ENCODE measurements at regions not wholly inside any gene's neighbourhood (a gene's known extent, or its start where the extent isn't known, plus 50 kb on each side); places are given as distances from the start of the nearest gene placed in this dataset.

DNA sequence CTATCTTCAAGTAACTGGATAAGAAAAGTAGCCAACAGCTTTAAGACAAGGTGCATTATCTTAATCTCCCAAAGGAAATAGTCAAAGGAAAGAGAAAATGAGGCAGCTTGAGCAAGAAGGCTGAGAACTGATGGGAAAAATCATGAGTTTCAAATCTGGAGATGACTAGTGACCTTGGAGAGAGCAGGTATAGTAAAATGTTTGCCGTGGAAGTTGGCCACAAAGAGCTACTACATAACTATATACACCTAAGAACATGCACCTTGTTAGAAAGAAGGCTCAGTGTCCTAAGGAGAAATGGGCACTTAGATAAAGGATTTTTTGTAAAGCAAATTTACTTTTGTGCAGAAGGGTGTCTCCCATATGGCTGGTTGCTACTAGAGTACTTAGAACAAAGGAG, 80.8 kb upstream of the FSHB start:
- Histone ChIP-seq H3K27ac (no peak overlapping the region), H3K79me2 (no peaks in the 10 kb centered on the region), H3K9me3 (ENCODE audit: control insufficient read depth, low read length) (no peaks in the 10 kb centered on the region), H3K4me3 (ENCODE audit: low read depth, low read length) (no peak overlapping the region), H2AFZ (no peak overlapping the region), H3K4me2 (ENCODE audit: low read length) (no peak overlapping the region), H3K4me1 (no peaks in the 10 kb centered on the region), H3K9ac (no peak overlapping the region), H3K36me3 (ENCODE audit: control insufficient read depth, insufficient read depth, low read length) (no peaks in the 10 kb centered on the region), H3K27me3 (ENCODE audit: control insufficient read depth, insufficient read depth, low read length) (no peaks in the 10 kb centered on the region)
- TF ChIP-seq, protein P1, sequence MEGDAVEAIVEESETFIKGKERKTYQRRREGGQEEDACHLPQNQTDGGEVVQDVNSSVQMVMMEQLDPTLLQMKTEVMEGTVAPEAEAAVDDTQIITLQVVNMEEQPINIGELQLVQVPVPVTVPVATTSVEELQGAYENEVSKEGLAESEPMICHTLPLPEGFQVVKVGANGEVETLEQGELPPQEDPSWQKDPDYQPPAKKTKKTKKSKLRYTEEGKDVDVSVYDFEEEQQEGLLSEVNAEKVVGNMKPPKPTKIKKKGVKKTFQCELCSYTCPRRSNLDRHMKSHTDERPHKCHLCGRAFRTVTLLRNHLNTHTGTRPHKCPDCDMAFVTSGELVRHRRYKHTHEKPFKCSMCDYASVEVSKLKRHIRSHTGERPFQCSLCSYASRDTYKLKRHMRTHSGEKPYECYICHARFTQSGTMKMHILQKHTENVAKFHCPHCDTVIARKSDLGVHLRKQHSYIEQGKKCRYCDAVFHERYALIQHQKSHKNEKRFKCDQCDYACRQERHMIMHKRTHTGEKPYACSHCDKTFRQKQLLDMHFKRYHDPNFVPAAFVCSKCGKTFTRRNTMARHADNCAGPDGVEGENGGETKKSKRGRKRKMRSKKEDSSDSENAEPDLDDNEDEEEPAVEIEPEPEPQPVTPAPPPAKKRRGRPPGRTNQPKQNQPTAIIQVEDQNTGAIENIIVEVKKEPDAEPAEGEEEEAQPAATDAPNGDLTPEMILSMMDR (IDR thresholded peaks at IDR 0.05) = no peak

DNA sequence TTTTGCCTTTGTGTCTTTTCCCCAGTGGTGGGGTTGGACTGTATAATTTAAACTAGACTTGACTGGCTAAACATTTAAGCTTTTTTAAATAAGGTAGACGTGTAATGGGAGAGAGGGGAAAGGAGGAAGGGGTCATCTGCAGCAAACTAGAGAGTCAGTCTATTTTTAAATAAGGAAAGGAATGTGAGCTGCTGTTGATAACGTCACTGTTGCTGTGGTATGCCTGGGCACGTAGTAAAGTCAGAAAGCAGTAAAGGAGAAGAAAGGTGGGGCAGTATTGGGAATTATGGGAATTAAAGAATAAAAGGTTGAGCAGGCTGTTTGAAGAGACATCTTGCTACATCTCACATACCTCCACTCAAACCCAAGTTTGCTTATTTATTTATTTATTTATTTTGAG, 80.4 kb upstream of the FSHB start:
- Histone ChIP-seq H3K27ac (no peak overlapping the region), H3K9me3 (ENCODE audit: control insufficient read depth, low read length) (no peaks in the 10 kb centered on the region), H3K4me3 (ENCODE audit: low read depth, low read length) (no peak overlapping the region), H2AFZ (no peak overlapping the region), H3K27me3 (ENCODE audit: control insufficient read depth, insufficient read depth, low read length) (no peaks in the 10 kb centered on the region), H3K4me2 (ENCODE audit: low read length) (no peak overlapping the region), H3K4me1 (no peaks in the 10 kb centered on the region), H3K9ac (no peak overlapping the region), H3K36me3 (ENCODE audit: control insufficient read depth, insufficient read depth, low read length) (no peaks in the 10 kb centered on the region), H3K79me2 (no peaks in the 10 kb centered on the region)
- TF ChIP-seq, protein P1 (IDR thresholded peaks at IDR 0.05) = no peak

DNA sequence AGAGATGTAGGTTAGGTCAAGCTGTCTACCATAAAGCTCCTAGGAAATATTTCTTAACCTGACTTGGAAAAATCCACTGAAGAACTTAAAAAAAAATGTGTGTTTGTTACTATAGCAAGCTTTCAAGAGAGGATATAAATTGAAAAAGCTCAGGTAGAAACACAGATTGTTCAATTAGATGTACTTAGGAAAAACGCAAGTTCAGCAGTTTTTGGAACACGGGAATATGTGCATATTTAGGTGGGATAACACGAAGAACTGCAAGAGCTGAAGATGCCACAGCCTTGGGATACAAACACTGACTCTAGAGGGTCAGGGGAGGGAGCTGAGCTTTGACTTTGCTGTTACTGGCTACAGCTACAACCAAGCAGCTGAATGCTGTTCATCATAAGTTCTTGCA, 77.8 kb upstream of the FSHB start:
- no peak overlapping the region for H3K9ac ChIP-seq

DNA sequence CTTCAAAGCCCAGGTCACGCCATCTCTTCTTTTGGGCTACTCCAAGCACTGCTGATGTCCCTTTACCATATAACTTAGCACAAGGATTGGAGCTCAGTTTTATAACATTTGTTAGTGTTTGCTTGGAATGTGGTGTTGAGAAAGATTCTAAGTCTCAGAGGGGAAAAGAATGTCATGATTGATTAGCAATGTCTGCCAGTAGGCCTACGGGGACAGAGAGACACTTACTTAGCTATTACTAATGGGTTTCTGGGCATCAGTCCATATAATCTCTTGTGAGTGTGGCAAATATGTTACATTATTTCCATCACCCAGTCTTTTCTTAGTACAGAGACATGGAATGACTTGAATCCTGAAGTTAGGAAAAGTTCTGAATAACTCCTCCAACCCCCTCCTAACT, 75.4 kb upstream of the FSHB start:
- Histone ChIP-seq H3K79me2 (no peaks in the 10 kb centered on the region), H3K27ac (no peak overlapping the region), H3K27me3 (ENCODE audit: control insufficient read depth, insufficient read depth, low read length) (no peaks in the 10 kb centered on the region), H3K4me3 (ENCODE audit: low read depth, low read length) (no peak overlapping the region), H3K36me3 (ENCODE audit: control insufficient read depth, insufficient read depth, low read length) (no peaks in the 10 kb centered on the region), H2AFZ (no peak overlapping the region), H3K9ac (no peak overlapping the region), H3K4me2 (ENCODE audit: low read length) (no peak overlapping the region), H3K9me3 (ENCODE audit: control insufficient read depth, low read length) (no peaks in the 10 kb centered on the region), H3K4me1 (no peaks in the 10 kb centered on the region)
- TF ChIP-seq, protein P1 (IDR thresholded peaks at IDR 0.05) = no peak

More for the DNA sequence above, 77.8 kb upstream of the FSHB start:
- TF ChIP-seq, protein P1 (IDR thresholded peaks at IDR 0.05) = no peak
- no peaks in the 10 kb centered on the region for H3K36me3 ChIP-seq (ENCODE audit: control insufficient read depth, insufficient read depth, low read length)
- no peak overlapping the region for H2AFZ ChIP-seq
- H3K27ac ChIP-seq = no peak overlapping the region
- H3K4me1 ChIP-seq = no peaks in the 10 kb centered on the region
- no peaks in the 10 kb centered on the region for H3K9me3 ChIP-seq (ENCODE audit: control insufficient read depth, low read length)
- no peaks in the 10 kb centered on the region for H3K27me3 ChIP-seq (ENCODE audit: control insufficient read depth, insufficient read depth, low read length)
- no peak overlapping the region for H3K4me2 ChIP-seq (ENCODE audit: low read length)
- H3K79me2 ChIP-seq = no peaks in the 10 kb centered on the region
- H3K4me3 ChIP-seq (ENCODE audit: low read depth, low read length) = no peak overlapping the region

DNA sequence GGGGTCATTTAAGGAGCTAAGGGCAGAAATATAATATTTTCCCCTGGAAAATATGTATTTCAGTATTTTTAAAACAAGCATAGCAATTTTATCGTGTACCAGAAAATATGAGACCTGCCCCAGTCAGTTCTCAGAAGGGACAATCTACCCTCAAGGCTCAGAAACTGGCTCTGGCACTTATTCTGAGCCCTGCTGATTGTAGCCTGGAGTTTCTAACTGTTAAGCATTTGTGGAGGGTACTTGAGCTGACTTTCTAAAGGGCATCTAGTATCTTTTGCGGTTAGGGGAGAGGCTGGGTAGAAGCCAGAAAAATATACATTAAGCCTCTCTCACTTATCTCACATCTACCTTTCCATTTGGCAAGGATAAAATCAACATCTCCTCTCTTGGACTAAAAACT, 71.3 kb upstream of the FSHB start:
- H3K36me3 ChIP-seq (ENCODE audit: control insufficient read depth, insufficient read depth, low read length) = no peaks in the 10 kb centered on the region
- TF ChIP-seq, protein P1 (IDR thresholded peaks at IDR 0.05) = no peak
- H3K9ac ChIP-seq = no peak overlapping the region
- H3K79me2 ChIP-seq = no peaks in the 10 kb centered on the region
- no peak overlapping the region for H3K4me3 ChIP-seq (ENCODE audit: low read depth, low read length)
- no peaks in the 10 kb centered on the region for H3K27me3 ChIP-seq (ENCODE audit: control insufficient read depth, insufficient read depth, low read length)
- no peaks in the 10 kb centered on the region for H3K9me3 ChIP-seq (ENCODE audit: control insufficient read depth, low read length)
- no peak overlapping the region for H2AFZ ChIP-seq
- H3K4me2 ChIP-seq (ENCODE audit: low read length) = no peak overlapping the region
- no peak overlapping the region for H3K27ac ChIP-seq
- no peaks in the 10 kb centered on the region for H3K4me1 ChIP-seq

Data from parathyroid adenoma (tissue), 2 donors.